T-helper 9 cell (primary cell): ENCODE measurements at regions not wholly inside any gene's neighbourhood (a gene's known extent, or its start where the extent isn't known, plus 50 kb on each side); places are given as distances from the start of the nearest gene placed in this dataset.

Experiments used
- DNase-seq: peaks from one replicate; pipeline ENCODE4 v3.0.0-alpha.2; 2020

DNA sequence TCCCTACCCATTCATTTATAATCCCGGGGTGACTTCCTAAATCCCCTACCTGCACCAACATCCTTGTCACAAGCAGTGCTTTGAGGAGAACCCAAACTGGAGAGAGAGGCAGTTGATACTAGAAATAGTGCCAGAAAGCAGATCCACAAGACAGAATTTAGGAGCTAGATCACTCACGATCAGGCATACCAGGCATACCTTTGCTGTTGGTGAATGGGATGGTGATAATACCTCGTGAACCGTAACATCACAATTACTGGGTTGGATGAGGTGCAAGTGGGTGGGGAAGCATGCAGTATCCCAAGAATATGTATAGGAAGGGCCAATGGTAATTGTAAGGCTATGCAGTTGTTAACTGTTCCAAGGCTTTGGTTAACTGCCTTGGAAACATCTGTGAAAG, 129.3 kb downstream of the TMA16 start:
- DNase-seq, result no peak

DNA sequence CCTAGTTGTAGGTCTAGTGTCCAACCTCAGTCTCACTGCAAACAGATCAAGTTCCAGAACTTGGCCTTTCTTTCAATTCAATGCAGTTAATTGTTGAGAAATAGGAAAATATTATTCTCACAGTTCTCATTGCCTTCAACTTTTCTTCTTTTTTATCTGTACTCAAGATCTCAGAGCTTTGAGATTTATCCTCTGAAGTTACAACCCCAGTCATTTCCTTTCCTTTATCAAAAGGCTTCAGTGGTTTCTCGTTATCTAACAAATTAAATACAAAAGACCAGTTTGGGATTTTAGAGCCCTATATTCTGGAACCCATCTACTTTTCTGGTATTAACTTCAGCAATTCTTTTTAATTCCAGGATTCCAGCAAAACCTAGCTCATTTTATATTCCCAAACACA, 130.2 kb downstream of the TMA16 start:
- DNase-seq, result no peak

DNA sequence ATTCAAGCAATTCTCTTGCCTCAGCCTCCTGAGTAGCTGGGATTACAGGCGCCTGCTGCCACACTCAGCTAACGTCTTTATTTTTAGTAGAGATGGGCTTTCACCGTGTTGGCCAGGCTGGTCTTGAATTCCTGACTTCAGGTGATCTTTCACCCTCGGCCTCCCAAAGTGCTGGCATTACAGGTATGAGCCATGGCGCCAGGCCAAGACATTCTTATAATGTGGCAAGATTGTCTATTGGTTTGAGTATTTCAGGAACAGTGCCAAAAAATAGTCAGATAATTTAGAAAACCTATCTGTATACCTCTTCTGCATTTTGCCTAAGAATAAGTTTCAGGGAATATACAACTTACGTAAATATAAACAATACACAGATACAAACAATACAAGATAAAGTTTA, 136.8 kb downstream of the TMA16 start:
- DNase-seq, result no peak

DNA sequence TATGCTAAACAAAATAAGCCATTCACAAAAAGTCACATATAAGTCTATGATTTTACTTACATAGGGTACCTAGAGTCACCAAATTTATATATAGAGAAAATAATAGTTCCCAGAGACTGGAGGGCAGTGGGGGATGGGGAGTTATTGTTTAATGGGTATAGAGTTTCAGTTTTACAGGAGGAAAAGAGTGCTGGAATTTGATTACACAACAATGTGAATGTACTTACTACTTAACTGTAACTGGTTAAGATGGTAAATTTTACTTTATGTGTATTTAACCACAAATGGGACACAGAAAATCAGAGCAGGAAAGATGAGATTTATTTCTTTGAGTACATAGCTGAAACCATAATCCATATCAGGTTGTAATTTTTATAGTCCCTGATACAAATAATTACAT, 144.4 kb downstream of the TMA16 start:
- no peak for DNase-seq

DNA sequence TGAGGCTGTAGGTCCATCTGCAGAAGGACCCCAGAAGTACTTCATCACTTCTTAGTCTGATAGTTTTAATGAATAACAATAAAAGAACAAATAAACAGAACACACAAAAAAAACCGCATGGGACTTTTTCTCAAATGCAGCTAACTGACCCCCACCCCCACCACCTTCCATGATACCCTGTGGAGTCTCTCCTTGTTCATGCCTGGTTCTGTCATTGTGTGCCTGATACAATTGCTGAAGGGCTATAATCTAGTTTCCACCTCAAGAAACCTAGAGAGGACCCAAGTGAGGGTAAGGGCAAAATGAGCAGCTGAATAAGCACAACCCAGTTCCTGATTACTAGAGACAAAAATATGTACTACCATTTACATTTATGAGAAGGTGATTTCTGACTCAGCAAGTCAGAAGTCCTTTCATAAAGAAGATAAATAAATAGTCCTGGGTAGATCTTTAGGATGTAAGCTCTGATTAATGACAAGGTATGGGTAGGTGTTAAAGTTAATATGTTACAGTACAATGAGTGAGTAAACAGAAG, 155.1 kb downstream of the TMA16 start:
- no peak for DNase-seq

DNA sequence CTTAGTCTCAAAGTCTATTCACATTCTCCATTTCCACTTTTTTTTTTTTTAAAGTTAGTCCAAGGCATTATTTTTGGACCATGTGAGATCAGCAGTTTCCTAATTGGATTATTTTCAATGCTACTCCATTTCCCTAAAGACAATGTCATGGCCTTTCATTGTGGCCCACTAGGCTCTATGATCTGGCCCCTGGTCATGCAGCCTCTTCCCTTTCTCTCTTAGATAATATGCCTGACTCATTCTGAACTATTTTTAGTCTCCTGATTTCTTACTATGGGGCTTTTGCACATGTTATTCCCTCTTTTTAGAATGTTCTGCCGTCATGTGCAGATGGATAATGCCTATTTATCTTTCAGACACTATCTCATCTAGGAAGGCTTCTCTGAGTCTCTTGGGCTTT, 157.3 kb downstream of the TMA16 start:
- DNase-seq, result no peak

DNA sequence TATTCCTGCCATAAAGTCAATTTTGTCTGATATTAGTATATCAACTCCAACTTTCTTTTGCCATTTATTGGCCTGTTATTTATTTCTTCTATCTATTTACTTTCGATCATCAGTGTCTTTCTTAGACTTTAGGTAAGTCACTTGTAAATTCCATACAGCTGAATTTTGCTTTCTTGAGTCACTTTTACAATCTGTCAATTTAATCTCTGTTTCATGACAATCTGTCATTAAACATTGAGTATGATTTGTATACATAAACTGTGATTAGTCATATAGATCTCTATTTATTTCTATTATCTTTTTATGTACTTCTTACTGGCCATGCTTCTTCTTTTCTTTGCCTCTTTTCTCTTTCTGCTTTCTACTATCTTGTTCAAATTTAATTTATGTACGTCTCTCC, 160.1 kb downstream of the TMA16 start:
- DNase-seq, result no peak

DNA sequence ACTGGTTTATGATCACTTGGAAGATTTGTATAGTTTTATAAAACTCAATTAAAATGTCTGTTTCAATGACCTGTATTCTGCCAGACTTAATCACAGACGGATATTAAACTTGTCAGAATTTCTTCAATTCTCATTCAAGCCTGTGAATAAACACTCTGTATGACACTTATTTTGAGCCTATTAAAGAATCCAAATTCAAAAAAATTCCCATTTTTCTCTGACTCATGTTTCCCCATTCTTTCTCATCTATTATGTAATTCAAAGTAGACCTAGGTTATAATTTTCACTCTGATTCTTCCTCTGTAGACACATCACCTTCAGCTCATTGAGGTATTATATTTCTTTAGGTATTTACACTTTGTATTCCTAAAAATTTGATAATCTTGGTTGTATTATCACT, 166.1 kb downstream of the TMA16 start:
- no peak for DNase-seq

DNA sequence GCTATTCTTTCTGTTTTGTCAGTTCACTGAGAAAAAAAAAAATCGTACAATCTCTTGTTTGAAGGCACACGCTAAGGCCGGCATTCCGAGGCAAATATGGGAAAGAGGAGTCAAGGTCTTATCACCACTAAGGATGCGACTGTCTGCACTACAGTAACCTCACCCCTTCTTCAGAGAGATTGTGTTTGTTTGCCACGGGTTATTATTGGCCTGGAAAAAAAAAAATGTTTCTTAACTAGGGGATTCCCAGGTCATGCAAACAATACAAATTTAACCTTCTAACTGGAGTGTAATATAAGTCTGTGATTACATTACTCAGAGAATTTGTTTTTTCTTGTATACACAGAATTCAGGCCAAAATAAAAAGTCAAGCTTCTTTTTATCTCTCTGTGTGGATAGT, 168.3 kb downstream of the TMA16 start:
- no peak for DNase-seq

DNA sequence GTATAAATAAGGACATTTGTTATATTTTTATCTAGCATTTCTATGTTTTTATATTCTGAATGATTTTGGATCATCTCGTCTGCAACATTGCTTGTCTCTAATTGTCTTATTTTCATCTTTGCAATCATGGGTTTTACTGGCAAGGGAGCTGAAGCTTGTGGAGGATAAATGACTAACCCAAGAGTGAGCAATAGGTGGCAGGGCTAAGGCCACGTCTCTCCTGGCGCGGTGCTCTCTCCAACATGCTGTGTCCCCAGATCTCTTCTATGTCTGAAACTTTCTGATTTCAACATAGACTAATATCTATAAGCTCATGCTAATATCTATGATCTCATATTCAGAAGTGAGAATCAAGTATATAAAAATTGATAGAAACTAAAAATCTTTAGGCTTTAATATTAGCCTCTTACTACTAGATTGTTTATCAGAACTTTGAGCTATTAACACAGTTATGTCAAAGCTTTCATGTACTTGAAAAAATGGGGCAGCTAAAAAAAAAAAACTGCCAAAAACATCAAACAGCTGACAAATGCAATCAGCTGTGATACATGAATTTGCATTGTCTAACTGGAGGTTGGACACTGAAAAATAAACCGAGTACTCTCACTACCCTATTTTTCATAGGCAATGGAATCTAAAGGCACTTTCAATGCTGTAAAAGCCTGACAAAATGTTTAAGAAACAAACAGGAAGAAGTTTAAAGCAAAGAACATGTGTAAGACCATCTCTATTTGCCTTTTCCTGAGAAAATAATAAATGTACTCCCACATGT, 169.2 kb downstream of the TMA16 start:
- no peak for DNase-seq

DNA sequence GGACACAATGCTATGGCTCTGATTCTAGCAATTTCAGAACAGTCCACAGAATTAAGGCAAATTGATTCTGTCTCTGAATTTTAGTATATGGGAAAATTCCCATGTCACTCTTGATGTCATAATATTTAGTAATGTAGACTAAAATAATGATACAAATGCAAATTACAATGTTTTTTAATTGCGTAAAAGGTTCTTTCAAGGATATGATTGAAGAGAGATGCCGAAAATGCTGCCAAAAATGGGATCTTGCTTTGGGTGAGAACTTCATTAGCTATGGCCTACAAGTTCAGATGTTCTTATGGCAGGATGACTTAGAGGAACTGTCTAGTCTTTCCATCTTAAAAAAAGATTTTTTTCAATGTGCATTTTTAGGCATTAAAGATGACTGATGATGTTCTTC, 170.6 kb downstream of the TMA16 start:
- no peak for DNase-seq

DNA sequence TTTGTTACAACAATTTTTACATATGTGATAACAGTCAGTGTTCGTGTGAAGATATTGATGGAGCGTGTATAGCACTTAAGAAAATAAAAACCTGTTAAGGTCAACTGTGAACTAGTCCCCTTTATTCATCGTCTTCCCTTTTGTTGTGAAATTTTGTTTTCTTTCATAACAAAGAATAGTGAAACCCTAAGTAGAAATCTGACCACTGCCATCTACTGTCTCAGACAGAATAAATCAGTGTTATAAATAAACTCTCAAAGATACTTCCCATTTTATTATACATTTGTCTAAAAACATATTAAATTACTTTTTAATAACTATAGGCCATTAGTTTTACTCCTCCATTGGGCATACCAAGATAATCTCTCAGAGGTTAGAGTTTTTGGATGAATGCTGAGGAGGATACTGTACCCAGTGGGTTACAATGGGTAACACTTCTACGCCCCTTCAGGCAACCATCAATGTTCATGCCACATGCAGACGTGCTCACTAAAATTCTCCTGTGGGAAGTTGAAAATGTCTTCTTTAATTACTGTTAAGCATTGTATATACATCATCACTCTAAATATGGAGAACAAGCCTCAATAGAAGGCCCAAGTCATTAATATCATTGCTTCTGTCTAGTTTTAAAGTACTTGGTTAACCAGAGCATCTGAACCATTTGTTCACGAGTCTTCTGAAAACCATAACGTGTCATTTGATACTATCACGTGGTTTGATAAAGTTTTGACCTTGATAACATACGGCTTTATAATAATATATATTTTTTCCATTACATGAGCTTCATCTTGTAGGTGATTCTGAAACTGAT, 171.2 kb downstream of the TMA16 start:
- no peak for DNase-seq

DNA sequence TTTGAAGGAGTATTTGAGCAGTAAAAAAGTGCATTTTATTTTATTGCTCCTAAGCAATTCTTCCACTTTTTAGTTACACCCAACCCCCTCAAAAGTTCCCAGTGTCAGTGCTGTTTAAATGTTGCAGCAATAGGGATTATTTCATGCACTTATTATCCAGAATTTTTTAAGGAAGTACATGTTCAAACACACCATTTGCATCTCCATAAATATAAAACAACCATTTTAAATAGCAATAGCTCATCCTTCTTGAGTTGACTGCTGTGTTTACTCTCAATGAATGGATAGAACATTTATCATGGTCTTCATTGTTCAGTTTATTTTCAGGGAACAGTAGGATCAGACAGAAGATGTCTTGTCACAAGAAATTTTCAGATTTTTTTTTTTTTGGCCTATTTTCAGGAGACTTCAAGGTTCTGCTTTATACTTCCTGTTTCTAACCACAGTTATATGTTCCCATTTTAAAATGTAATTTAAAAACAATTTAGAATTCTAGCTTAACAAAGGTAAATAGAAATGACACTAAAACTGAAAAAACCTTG, 171.9 kb downstream of the TMA16 start:
- DNase-seq, result no peak

DNA sequence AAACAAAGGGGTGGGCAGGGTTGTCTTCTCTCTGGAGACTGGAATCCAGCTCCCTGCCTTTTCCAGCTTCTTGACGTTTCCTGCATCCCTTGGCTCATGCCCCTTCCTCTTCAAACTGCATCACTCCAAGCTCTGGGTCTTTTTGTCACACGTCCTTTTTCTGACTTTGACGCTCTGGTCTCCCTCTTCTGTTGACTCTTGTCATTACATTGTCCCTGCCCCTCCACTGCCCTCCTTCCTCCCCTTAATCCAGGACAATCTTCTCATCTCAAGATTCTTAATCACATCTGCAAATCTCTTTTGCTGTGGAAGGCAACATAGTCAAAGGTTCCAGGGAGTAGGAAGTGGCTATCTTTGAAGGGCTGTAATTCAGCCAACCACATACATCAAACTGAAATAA, 178.3 kb downstream of the TMA16 start:
- DNase-seq, result no peak

DNA sequence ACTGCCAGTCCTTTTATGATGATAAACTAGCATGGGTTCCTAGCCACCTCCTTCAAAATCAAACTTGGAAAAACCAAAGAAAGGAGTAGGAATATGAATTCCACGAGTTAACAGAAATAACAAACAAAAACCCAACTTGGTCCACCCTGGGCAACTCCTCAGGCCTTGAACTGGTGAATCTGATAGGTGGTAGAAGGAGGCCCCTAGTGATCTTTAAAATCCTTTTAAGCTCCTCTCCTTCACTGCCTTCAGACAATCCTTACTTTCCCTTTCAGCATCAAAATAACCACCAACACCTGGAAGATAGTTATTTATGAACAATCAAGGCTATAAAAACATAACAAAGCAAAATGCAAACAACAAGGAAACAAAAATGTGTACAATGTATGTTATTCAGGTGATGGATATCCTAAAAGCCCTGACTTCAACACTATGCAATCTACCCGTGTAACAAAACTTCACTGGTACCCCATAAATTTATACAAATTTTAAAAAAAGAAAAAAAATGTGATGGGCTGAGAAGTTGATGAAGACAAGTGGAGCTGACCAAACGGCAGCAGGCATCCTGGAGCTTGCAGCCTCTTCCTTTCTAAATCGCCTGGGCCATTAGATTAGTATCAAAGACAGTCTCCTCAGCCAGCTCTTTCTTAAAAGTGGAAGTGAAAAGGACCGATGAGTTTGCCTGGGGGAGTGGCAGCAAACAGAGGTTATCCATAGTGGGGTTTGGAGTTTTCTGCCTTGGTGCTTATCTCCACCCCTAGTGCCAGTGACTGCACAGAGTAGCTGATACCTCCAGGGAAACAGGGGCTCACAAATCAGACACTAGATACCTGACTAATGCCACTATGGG, 179.6 kb downstream of the TMA16 start:
- no peak for DNase-seq

DNA sequence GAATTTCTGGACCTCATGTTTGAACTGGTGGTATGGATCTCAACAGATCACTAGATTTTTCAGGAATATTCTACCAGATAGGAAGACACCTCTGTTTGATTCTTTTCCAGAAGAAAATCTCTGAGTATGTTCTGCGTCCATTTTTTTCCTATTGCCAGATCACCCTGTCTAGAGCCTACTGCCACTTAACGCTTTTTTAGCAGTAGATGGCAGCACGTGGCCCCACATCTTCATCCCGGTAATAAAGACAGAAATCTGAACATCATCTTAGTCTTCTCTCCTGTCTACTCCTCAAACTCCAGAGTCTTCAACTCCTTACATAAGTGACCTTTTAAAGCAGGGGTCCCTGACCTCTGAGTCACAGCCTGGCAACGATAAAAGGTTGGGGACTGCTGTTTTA, 184.7 kb downstream of the TMA16 start:
- no peak for DNase-seq

DNA sequence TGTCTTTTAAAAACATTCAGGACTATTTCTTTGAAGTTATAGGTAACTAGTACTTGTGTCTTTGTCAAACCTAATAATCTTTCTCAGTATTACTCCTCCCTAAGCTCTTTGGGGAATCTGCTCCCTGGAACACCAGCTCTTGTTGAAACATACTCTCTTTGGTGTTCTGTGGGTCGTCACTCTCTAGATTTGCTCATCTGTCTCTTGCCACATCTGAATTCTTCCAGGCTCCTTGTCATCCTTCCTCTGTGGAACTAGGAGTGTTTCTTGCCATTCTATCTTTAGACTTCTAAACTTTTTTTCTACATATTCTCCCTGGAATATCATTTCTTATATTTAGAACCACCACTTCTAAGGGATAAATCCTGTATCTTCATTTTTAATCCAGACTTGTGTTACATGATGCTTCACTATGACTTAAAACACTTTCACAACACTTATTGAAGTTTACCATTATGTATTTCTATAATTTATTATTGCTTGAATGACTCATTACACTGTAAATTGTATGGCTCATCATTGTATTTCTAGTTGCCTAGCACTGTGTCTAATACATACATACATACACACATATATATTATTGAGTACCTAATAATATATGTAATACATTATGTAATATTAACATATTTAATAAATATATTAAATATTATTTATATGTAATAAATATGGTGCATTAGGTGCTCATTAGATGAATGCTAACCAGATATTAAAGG, 186.1 kb downstream of the TMA16 start:
- DNase-seq, result no peak

DNA sequence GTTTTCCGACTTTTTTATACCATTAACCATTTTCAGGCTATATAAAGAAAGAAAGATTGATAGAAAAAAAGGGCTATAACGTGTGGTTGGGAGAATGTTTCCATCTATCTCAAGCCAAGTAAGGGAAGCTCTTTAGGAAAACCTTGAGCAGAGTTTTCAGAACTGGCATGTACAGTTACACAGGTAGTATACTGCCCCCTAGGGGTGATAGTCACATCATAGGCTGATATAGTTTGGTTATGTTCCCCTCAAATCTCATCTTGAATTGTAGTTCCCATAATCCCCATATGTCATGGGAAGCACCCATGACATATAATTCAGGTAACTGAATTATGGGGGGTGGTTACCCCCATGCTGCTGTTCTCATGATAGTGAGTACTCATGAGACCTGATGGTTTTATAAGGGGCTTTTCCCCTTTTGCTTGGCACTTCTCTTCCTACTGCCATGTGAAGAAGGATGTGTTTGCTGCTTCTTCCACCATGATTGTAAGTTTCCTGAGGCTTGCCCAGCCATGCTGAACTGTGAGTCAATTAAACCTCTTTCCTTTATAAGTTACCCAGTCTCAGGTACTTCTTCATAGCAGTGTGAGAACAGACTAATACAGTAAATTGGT, 186.8 kb downstream of the TMA16 start:
- DNase-seq, result no peak

DNA sequence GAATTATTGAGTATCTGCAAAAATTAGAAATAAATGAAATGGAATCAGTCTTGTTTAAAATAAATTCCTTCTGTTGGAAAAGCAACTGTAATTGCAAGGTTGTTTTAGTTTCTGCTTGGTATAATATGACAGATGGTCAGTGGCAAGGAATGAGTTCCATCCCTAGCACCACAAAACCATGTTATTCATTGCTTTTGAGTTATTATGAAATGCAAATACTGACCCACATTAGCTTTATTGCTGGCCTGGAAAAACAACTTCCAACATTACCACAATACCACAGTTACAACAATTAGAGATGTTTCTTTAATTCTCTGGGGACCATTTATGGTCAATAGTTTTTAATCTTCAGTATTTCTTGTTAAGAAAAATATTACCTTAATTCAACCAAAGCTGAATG, 194.4 kb downstream of the TMA16 start:
- no peak for DNase-seq

DNA sequence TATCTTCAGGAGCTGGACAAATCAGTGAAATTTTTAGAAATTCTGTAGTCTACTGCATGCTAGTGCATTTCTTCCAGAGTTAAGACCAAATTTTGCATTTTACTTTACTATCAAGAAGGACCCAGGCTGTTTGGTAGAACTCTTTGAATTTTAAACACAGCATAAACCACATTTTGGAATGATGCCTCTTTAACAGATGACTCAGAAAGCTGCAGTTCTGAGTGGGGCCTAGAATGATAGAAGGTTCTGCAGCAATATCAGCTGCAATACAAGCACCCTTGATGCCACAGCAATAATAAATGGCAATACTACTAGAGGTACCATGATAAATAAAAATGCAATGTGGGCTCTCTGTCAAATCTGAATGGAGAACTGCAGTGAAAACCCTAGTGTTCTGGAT, 198.7 kb downstream of the TMA16 start:
- DNase-seq, result no peak

DNA sequence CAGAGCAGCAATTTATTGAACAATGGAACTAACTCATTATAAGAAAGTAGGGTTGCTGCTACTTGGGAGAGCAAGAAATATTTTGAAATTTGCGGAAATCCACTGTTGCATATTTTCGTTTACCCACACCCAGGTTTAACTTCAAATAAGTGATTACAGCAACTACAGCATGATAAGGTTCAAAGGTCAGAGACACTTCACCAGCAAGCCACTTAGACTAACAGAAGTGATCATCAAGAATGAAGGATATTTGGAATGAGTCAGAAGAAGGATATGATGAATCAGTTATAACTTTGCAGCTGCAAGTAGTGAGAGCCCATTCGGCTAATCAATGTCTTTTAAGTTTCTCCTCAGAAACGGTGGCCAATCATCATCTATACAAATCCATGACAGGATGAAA, 199.3 kb downstream of the TMA16 start:
- no peak for DNase-seq

DNA sequence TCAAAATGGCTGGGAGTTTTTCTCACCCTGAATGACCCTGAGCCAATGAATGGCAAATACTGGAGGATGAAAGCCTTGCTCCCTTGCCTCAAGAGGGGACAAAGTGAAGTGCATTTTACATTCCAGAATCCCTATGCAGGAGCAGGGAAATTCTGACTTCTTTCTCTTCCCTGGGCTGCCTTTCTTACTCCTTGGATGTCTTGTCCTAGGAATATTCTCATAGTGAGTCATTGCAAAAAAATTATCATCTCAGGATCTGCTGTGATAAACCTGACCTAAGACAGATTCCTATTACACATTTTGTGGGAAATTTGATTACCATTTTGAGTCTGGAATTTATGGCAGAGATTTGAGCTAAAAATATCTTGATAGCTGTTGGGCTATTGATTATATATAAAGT, 199.9 kb downstream of the TMA16 start:
- no peak for DNase-seq
